ENCODE measurements at regions not wholly inside any gene's neighbourhood (a gene's known extent, or its start where the extent isn't known, plus 50 kb on each side); places are given as distances from the start of the nearest gene placed in this dataset.
"Not testable (repeated sequence)": the region's sequence is repeated elsewhere in the genome, so short reads cannot be mapped to it uniquely, and the experiment has no call there.

- 5 to 15% methylated on average over 9 to 10 of the region's 12 CpGs for WGBS, 2 donors
- Histone ChIP-seq H3K27me3 (ENCODE audit: control insufficient read depth in 3 of 3, insufficient read depth in 3 of 3, low read length in 2 of 3) (peaks cover 5 to 48% (median 24%) of the 10 kb centered on the region in 3 donors), H3K4me1 (ENCODE audit: control insufficient read depth in 5 of 5, insufficient read depth in 5 of 5, low read length in 5 of 5) (peaks cover 0 to 11% (median 3%) of the 10 kb centered on the region in 5 donors)
- not testable (repeated sequence) for DNase-seq; H3K9ac ChIP-seq (ENCODE audit: insufficient read depth in 1 of 2, low read length in 2 of 2); H3K4me3 ChIP-seq; ATAC-seq (ENCODE audit: insufficient read depth, low FRiP score); H3K27ac ChIP-seq (ENCODE audit: low read depth in 1 of 2, low read length in 1 of 2); H3K36me3 ChIP-seq (ENCODE audit: control insufficient read depth in 4 of 4, insufficient read depth in 4 of 4, low read length in 4 of 4); H3K9me3 ChIP-seq (ENCODE audit: control insufficient read depth in 4 of 4, insufficient read depth in 3 of 4, low read length in 3 of 4)
These were observed 63.1 kb downstream of the SMUG1 start for GRCh38 chr12:54125708-54126028.

GRCh38 chr12:54126029-54126695 lies 62.6 kb downstream of the SMUG1 start:
- Histone ChIP-seq H3K9ac (ENCODE audit: insufficient read depth in 1 of 2, low read length in 2 of 2) (peak overlapping the region in 1 of 2 donors; percentile 66), H3K9me3 (ENCODE audit: control insufficient read depth in 4 of 4, insufficient read depth in 3 of 4, low read length in 3 of 4) (no peaks in the 10 kb centered on the region), H3K27me3 (ENCODE audit: control insufficient read depth in 3 of 3, insufficient read depth in 3 of 3, low read length in 2 of 3) (peaks cover 5 to 50% (median 24%) of the 10 kb centered on the region in 3 donors), H3K4me1 (ENCODE audit: control insufficient read depth in 5 of 5, insufficient read depth in 5 of 5, low read length in 5 of 5) (peaks cover 0 to 11% (median 3%) of the 10 kb centered on the region in 5 donors), H3K27ac (ENCODE audit: low read depth in 1 of 2, low read length in 1 of 2) (no peak overlapping the region), H3K36me3 (ENCODE audit: control insufficient read depth in 4 of 4, insufficient read depth in 4 of 4, low read length in 4 of 4) (no peaks in the 10 kb centered on the region), H3K4me3 (peak overlapping the region; percentile 32)
- peak; percentile 62 to 70 (median 64) for DNase-seq
- TF ChIP-seq CTCF (IDR thresholded peaks at IDR 0.05; ENCODE audit: control extremely low read depth, extremely low read depth) = no peak
- 1 to 3% methylated on average over 38 to 46 of the region's 46 CpGs for WGBS, 2 donors
- ATAC-seq (ENCODE audit: insufficient read depth, low FRiP score) = peak; percentile 19

- peaks cover 5 to 46% (median 23%) of the 10 kb centered on the region in 3 donors for H3K27me3 ChIP-seq (ENCODE audit: control insufficient read depth in 3 of 3, insufficient read depth in 3 of 3, low read length in 2 of 3)
- peak; percentile 71 to 80 (median 77) for DNase-seq
- H3K27ac ChIP-seq (ENCODE audit: low read depth in 1 of 2, low read length in 1 of 2) = no peak overlapping the region
- ATAC-seq (ENCODE audit: insufficient read depth, low FRiP score) = peak; percentile 72
- H3K9ac ChIP-seq (ENCODE audit: insufficient read depth in 1 of 2, low read length in 2 of 2) = peak overlapping the region in 1 of 2 donors; percentile 66
- H3K36me3 ChIP-seq (ENCODE audit: control insufficient read depth in 4 of 4, insufficient read depth in 4 of 4, low read length in 4 of 4) = no peaks in the 10 kb centered on the region
- H3K4me1 ChIP-seq (ENCODE audit: control insufficient read depth in 5 of 5, insufficient read depth in 5 of 5, low read length in 5 of 5) = peaks cover 0 to 11% (median 3%) of the 10 kb centered on the region in 5 donors
- peak overlapping the region; percentile 32 for H3K4me3 ChIP-seq
- no peaks in the 10 kb centered on the region for H3K9me3 ChIP-seq (ENCODE audit: control insufficient read depth in 4 of 4, insufficient read depth in 3 of 4, low read length in 3 of 4)
- WGBS, 2 donors = 5 to 10% methylated on average over 31 of the region's 31 CpGs
- TF ChIP-seq CTCF (IDR thresholded peaks at IDR 0.05; ENCODE audit: control extremely low read depth, extremely low read depth) = no peak
These were observed 61.9 kb downstream of the SMUG1 start for GRCh38 chr12:54126696-54127537.

Data from lung (tissue), 11 donors.